GM12878 (cell line): ENCODE measurements at regions not wholly inside any gene's neighbourhood (a gene's known extent, or its start where the extent isn't known, plus 50 kb on each side); places are given as distances from the start of the nearest gene placed in this dataset.
"Not testable (repeated sequence)": the region's sequence is repeated elsewhere in the genome, so short reads cannot be mapped to it uniquely, and the experiment has no call there.

Experiments
- BHLHE40 ChIP-seq, 2 experiments: fragments of 450-650 bp in 1 of 2; IDR thresholded peaks; 2 replicates each; pipeline ENCODE4 v1.6.1; 2011 to 2017; ENCODE audit warnings: low read depth in 2 of 2, borderline replicate concordance in 1 of 2, improper control_type of control experiment in 1 of 2, low read length in 1 of 2, mild to moderate bottlenecking in 1 of 2
- SMC3 ChIP-seq: IDR thresholded peaks from 2 replicates; pipeline ENCODE4 v1.6.1; 2011; ENCODE audit warnings: low read length, improper control_type of control experiment, borderline replicate concordance
- TF ChIP-seq, protein P1 (sequence below): fragments of 450-650 bp; IDR thresholded peaks from 2 replicates; pipeline ENCODE4 v1.6.1; 2017; ENCODE audit warnings: mild to moderate bottlenecking, moderate library complexity

DNA sequence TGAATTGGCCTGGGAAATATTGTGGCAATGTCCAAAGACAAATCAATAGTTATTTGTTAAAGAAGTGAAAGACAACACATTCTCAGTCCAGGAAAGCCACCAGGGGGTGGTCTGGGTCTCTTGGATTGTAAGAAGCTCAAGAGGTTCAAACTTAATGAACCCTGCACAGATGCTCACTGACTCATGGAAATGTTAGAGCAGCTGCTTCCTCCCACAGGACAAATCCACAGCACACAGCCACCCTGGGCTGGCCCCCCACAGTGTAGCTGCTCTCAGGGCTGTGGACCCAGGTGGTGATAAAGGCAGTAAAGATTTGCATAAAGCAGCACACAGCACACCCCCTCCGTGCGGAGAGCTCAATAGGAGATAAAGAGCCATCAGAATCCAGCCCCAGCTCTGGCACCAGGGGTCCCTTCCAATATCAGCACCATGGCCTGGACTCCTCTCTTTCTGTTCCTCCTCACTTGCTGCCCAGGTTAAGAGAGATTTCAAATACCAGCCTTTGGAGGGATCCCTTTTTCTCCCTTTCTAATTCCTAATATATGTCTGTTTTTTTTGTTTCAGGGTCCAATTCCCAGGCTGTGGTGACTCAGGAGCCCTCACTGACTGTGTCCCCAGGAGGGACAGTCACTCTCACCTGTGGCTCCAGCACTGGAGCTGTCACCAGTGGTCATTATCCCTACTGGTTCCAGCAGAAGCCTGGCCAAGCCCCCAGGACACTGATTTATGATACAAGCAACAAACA, 124.8 kb downstream of the VPREB1 start:
- TF ChIP-seq, protein P1, sequence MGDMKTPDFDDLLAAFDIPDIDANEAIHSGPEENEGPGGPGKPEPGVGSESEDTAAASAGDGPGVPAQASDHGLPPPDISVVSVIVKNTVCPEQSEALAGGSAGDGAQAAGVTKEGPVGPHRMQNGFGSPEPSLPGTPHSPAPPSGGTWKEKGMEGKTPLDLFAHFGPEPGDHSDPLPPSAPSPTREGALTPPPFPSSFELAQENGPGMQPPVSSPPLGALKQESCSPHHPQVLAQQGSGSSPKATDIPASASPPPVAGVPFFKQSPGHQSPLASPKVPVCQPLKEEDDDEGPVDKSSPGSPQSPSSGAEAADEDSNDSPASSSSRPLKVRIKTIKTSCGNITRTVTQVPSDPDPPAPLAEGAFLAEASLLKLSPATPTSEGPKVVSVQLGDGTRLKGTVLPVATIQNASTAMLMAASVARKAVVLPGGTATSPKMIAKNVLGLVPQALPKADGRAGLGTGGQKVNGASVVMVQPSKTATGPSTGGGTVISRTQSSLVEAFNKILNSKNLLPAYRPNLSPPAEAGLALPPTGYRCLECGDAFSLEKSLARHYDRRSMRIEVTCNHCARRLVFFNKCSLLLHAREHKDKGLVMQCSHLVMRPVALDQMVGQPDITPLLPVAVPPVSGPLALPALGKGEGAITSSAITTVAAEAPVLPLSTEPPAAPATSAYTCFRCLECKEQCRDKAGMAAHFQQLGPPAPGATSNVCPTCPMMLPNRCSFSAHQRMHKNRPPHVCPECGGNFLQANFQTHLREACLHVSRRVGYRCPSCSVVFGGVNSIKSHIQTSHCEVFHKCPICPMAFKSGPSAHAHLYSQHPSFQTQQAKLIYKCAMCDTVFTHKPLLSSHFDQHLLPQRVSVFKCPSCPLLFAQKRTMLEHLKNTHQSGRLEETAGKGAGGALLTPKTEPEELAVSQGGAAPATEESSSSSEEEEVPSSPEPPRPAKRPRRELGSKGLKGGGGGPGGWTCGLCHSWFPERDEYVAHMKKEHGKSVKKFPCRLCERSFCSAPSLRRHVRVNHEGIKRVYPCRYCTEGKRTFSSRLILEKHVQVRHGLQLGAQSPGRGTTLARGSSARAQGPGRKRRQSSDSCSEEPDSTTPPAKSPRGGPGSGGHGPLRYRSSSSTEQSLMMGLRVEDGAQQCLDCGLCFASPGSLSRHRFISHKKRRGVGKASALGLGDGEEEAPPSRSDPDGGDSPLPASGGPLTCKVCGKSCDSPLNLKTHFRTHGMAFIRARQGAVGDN = not testable (repeated sequence)
- TF ChIP-seq BHLHE40 (IDR thresholded peaks at IDR 0.05; ENCODE audit: borderline replicate concordance in 1 of 2, low read depth in 2 of 2, low read length in 1 of 2); SMC3: not testable (repeated sequence)
